HPDE6-E6E7 (cell line): ENCODE measurements at regions not wholly inside any gene's neighbourhood (a gene's known extent, or its start where the extent isn't known, plus 50 kb on each side); places are given as distances from the start of the nearest gene placed in this dataset.

Source experiments
- DNase-seq: peaks from one replicate; pipeline ENCODE4 v3.0.0; 2011; ENCODE audit warnings: missing footprints; ENCODE audit errors: extremely low spot score

GRCh38 chrX:39499996-39500395, 597.8 kb downstream of the BCOR start:
- no peak for DNase-seq

- no peak for DNase-seq
Observed at GRCh38 chrX:39501822-39502221, 595.9 kb downstream of the BCOR start.

- DNase-seq = no peak
Observed at GRCh38 chrX:39502486-39502885, 595.3 kb downstream of the BCOR start.

- DNase-seq = no peak
Observed at GRCh38 chrX:39504227-39504626, 593.5 kb downstream of the BCOR start.

- no peak for DNase-seq
Observed at GRCh38 chrX:39504850-39505259, 592.9 kb downstream of the BCOR start.

GRCh38 chrX:39506131-39506530, 591.6 kb downstream of the BCOR start:
- DNase-seq = no peak

- no peak for DNase-seq
Observed at GRCh38 chrX:39507034-39507433, 590.7 kb downstream of the BCOR start.

- no peak for DNase-seq
Observed at GRCh38 chrX:39507617-39508299, 590.0 kb downstream of the BCOR start.

GRCh38 chrX:39508300-39508692, 589.5 kb downstream of the BCOR start:
- no peak for DNase-seq

- DNase-seq = no peak
Observed at GRCh38 chrX:39509157-39509556, 588.6 kb downstream of the BCOR start.

- no peak for DNase-seq
Observed at GRCh38 chrX:39513836-39514235, 583.9 kb downstream of the BCOR start.

GRCh38 chrX:39514801-39515200, 583.0 kb downstream of the BCOR start:
- no peak for DNase-seq

- DNase-seq = no peak
Observed at GRCh38 chrX:39516427-39516841, 581.3 kb downstream of the BCOR start.

- no peak for DNase-seq
Observed at GRCh38 chrX:39518476-39519029, 579.2 kb downstream of the BCOR start.

- DNase-seq = no peak
Observed at GRCh38 chrX:39519030-39519488, 578.7 kb downstream of the BCOR start.

- no peak for DNase-seq
Observed at GRCh38 chrX:39519566-39520301, 578.0 kb downstream of the BCOR start.

- no peak for DNase-seq
Observed at GRCh38 chrX:39525758-39526157, 572.0 kb downstream of the BCOR start.

- DNase-seq = no peak
Observed at GRCh38 chrX:39527025-39527424, 570.7 kb downstream of the BCOR start.

GRCh38 chrX:39528161-39528916, 569.4 kb downstream of the BCOR start:
- DNase-seq = no peak

GRCh38 chrX:39532761-39533160, 565.0 kb downstream of the BCOR start:
- DNase-seq = no peak

GRCh38 chrX:39534949-39535348, 562.8 kb downstream of the BCOR start:
- no peak for DNase-seq

- no peak for DNase-seq
Observed at GRCh38 chrX:39536211-39536610, 561.5 kb downstream of the BCOR start.
